Adrenal gland (tissue), 5 donors: ENCODE measurements at regions not wholly inside any gene's neighbourhood (a gene's known extent, or its start where the extent isn't known, plus 50 kb on each side); places are given as distances from the start of the nearest gene placed in this dataset.
"Not testable (repeated sequence)": the region's sequence is repeated elsewhere in the genome, so short reads cannot be mapped to it uniquely, and the experiment has no call there.

Experiments used
- CTCF ChIP-seq, 6 experiments: fragments of 450-650 bp in 4 of 6; fragments of 200-600 bp in 2 of 6; sonication (generic) in 1 of 6; IDR thresholded peaks; 1 replicate in 5 of 6; 2 replicates in 1 of 6; pipeline versions ENCODE4 v1.5.1 to v1.8.0; 2016 to 2021; ENCODE audit warnings: antibody characterized with exemption in 6 of 6, mild to moderate bottlenecking in 2 of 6, moderate library complexity in 1 of 6
- POLR2A ChIP-seq, 2 donors: fragments of 450-650 bp; IDR thresholded peaks; one replicate each; pipeline ENCODE4 v1.6.1; 2017; ENCODE audit warnings: antibody characterized with exemption in 2 of 2, mild to moderate bottlenecking in 2 of 2, moderate library complexity in 1 of 2
- donor health status: DM: no; HTN: no; CAD: no.

GRCh38 chr20:30007496-30007895 is 1250.0 kb upstream of the DEFB115 start:
- TF ChIP-seq CTCF, POLR2A (IDR thresholded peaks at IDR 0.05): not testable (repeated sequence)
